NCI-H345 (cell line): ENCODE measurements at regions not wholly inside any gene's neighbourhood (a gene's known extent, or its start where the extent isn't known, plus 50 kb on each side); places are given as distances from the start of the nearest gene placed in this dataset.

Experiments used
- DNase-seq: peaks from one replicate; lab custom pipeline; 2025; lab: John Stamatoyannopoulos, UW

GRCh38 chr3:43866529-43867353, 176.0 kb downstream of the ABHD5 start:
- no peak for DNase-seq

- no peak for DNase-seq
These were observed 176.8 kb downstream of the ABHD5 start for GRCh38 chr3:43867436-43868072.

- DNase-seq = no peak
These were observed 178.8 kb downstream of the ABHD5 start for GRCh38 chr3:43869491-43869890.

- no peak for DNase-seq
These were observed 179.4 kb downstream of the ABHD5 start for GRCh38 chr3:43870120-43870519.

- no peak for DNase-seq
These were observed 180.3 kb downstream of the ABHD5 start for GRCh38 chr3:43870844-43871626.

GRCh38 chr3:43871627-43872245, 181.0 kb downstream of the ABHD5 start:
- DNase-seq = no peak

- DNase-seq = no peak
These were observed 181.6 kb downstream of the ABHD5 start for GRCh38 chr3:43872301-43872700.

GRCh38 chr3:43872901-43873300, 182.2 kb downstream of the ABHD5 start:
- no peak for DNase-seq

- DNase-seq = no peak
These were observed 183.0 kb downstream of the ABHD5 start for GRCh38 chr3:43873723-43874122.

- no peak for DNase-seq
These were observed 183.6 kb downstream of the ABHD5 start for GRCh38 chr3:43874290-43874689.

GRCh38 chr3:43874731-43875130, 184.0 kb downstream of the ABHD5 start:
- DNase-seq = no peak

GRCh38 chr3:43876648-43877047, 185.9 kb downstream of the ABHD5 start:
- no peak for DNase-seq

GRCh38 chr3:43879166-43879565, 188.4 kb downstream of the ABHD5 start:
- DNase-seq = peak; percentile 63

GRCh38 chr3:43882976-43883680, 192.4 kb downstream of the ABHD5 start:
- no peak for DNase-seq

- DNase-seq = no peak
These were observed 193.1 kb downstream of the ABHD5 start for GRCh38 chr3:43883729-43884396.

- no peak for DNase-seq
These were observed 193.8 kb downstream of the ABHD5 start for GRCh38 chr3:43884581-43884980.

GRCh38 chr3:43885908-43886618, 195.3 kb downstream of the ABHD5 start:
- DNase-seq = no peak

GRCh38 chr3:43892061-43892460, 201.3 kb downstream of the ABHD5 start:
- no peak for DNase-seq

GRCh38 chr3:43892526-43892925, 201.8 kb downstream of the ABHD5 start:
- peak; percentile 61 for DNase-seq

GRCh38 chr3:43893727-43894126, 203.0 kb downstream of the ABHD5 start:
- DNase-seq = no peak
